ENCODE measurements at regions not wholly inside any gene's neighbourhood (a gene's known extent, or its start where the extent isn't known, plus 50 kb on each side); places are given as distances from the start of the nearest gene placed in this dataset.
A peak's percentile ranks its signal among the peaks of the same experiment; 100 is the strongest.

DNA sequence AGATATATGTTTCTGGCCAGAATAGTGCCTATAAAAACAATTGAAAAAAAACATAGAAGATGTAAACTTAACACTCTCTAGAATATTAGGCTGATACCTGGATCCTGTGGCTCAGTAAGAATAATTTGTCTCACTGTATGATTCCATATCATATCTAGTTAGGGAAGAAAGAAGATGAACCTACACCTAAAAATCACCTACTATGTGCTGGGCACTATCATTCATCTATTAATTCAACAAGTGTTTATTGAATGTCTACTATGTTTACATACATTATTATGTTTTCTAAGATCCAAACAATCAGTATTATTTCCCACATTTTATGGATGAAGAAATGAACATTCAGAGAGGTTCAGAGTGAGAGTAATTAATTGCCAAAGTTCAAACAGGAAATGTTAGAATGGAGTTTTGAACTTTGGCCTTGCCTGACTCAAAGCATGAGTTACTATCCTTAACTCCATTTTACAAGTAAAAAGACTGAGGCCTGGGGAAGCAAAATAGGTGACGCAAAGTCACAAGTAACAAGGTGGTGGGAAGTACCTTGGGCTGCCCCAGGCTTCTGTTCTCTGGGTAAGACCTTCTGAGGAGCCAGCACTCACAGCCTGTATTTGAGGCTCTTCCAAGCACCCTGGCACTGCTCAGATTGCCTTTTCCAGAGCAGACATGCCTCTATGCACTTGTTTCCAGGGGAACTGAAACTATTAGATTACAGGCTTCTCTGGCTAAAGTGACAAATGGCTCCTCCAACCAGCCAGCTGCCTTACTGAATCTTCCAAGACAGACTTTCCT, 111.1 kb upstream of the ACSL4 start:
- H3K36me3 ChIP-seq, result no peaks in the 10 kb centered on the region
- H3K4me1 ChIP-seq (ENCODE audit: low read depth), result no peaks in the 10 kb centered on the region
- DNase-seq (ENCODE audit: low read depth in 1 of 2, low spot score in 1 of 2), result peak in 1 of 2 donors; percentile 47

DNA sequence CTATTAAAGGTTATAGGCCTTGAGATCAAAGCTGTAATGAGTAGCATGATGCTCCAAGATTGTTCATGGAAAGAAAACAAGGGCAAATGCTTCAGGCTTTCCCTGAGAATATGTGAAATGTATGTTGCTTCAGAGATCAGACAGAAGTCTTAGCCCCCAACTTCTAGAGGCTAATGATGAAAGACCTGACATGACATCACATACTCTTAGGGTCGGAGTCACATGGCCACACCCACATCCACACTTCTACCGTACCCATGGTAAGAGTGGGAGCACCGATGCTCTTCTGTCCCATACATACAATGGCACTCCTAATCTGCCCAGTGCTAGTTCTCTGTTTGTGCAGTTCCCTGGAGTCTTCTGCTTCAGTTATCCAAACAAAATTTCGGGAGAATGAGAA, 111.9 kb upstream of the ACSL4 start:
- no peaks in the 10 kb centered on the region for H3K4me1 ChIP-seq (ENCODE audit: low read depth)
- no peak for DNase-seq (ENCODE audit: low read depth in 1 of 2, low spot score in 1 of 2)
- no peaks in the 10 kb centered on the region for H3K9me3 ChIP-seq (ENCODE audit: low read depth)
- TF ChIP-seq, protein P1, sequence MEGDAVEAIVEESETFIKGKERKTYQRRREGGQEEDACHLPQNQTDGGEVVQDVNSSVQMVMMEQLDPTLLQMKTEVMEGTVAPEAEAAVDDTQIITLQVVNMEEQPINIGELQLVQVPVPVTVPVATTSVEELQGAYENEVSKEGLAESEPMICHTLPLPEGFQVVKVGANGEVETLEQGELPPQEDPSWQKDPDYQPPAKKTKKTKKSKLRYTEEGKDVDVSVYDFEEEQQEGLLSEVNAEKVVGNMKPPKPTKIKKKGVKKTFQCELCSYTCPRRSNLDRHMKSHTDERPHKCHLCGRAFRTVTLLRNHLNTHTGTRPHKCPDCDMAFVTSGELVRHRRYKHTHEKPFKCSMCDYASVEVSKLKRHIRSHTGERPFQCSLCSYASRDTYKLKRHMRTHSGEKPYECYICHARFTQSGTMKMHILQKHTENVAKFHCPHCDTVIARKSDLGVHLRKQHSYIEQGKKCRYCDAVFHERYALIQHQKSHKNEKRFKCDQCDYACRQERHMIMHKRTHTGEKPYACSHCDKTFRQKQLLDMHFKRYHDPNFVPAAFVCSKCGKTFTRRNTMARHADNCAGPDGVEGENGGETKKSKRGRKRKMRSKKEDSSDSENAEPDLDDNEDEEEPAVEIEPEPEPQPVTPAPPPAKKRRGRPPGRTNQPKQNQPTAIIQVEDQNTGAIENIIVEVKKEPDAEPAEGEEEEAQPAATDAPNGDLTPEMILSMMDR (IDR thresholded peaks at IDR 0.05; ENCODE audit: low read depth, low read length), result no peak
- no peak overlapping the region for H3K27ac ChIP-seq
- H3K27me3 ChIP-seq, result no peaks in the 10 kb centered on the region
- H3K4me3 ChIP-seq, result no peak overlapping the region
- no peaks in the 10 kb centered on the region for H3K36me3 ChIP-seq

More for the DNA sequence above, 111.1 kb upstream of the ACSL4 start:
- Histone ChIP-seq H3K27ac (no peak overlapping the region), H3K27me3 (no peaks in the 10 kb centered on the region), H3K9me3 (ENCODE audit: low read depth) (no peaks in the 10 kb centered on the region), H3K4me3 (no peak overlapping the region)
- TF ChIP-seq, protein P1 (IDR thresholded peaks at IDR 0.05; ENCODE audit: low read depth, low read length), result no peak

DNA sequence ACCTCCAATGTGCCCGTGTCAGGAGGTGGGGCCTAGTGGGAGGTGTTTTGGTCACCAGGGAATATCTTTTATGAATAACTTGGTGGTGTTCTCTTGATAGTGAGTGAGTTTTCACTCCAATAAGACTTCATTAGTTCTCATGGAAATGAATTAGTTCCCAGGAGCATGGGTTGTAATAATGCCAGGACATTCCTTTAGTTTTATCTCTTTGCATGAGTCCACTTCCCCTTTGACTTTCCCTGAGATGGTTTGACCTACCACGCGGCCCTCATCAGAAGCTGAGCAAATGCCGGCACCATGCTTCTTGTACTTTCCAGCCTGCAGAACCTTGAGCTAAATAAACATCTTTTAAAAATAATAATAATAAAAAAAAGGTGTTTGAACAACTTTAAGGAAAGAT, 112.9 kb upstream of the ACSL4 start:
- Histone ChIP-seq H3K27me3 (no peaks in the 10 kb centered on the region), H3K9me3 (ENCODE audit: low read depth) (no peaks in the 10 kb centered on the region), H3K36me3 (no peaks in the 10 kb centered on the region), H3K27ac (no peak overlapping the region), H3K4me3 (no peak overlapping the region), H3K4me1 (ENCODE audit: low read depth) (no peaks in the 10 kb centered on the region)
- peak in 1 of 2 donors; percentile 70 for DNase-seq (ENCODE audit: low read depth in 1 of 2, low spot score in 1 of 2)
- TF ChIP-seq, protein P1 (IDR thresholded peaks at IDR 0.05; ENCODE audit: low read depth, low read length), result no peak

DNA sequence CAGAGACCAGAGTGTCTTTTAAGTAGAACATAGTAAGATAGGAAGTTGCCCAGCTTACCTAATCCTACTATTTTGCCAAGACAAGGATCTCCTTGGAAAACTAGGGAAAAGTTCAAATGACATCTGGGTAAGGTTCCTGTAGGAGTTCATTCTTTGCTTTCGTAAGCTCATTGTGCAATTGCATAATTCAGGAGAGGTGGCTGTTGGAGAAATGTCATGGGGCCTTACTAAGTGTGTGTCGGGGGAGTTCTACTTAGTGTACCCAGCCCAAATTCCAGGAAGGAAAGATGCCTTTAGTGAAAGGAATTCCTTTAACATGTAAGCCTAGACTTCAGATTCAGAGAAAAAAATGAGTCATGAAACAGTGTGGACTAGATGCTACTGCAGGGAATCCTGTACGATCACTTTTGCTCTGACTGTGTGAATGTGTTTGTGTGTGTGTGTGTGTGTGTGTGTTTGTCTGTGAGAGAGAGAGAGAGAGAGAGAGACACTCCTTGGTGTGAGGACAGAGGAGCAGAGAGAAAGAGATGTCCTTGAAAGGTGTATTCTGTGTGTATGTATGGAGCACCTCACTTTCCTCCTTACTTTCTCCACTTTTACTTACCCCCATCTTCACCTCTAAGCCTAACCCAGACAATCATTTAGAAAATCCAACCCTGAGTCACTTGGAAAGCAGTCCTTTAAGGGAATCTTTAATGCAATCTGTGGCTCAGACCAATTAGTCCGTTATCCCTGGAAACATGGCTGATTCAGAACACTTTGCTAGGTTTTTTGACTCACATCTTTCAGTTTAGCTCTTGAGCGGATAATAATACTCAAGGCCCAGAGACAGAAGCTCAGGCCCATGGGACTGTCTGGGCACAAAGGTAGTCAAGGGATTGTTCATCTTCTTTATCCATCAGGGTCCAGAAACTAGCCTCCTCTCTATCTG, 114.5 kb upstream of the ACSL4 start:
- H3K36me3 ChIP-seq, result no peaks in the 10 kb centered on the region
- no peaks in the 10 kb centered on the region for H3K9me3 ChIP-seq (ENCODE audit: low read depth)
- no peaks in the 10 kb centered on the region for H3K27me3 ChIP-seq
- no peak overlapping the region for H3K4me3 ChIP-seq
- peak in 1 of 2 donors; percentile 94 for DNase-seq (ENCODE audit: low read depth in 1 of 2, low spot score in 1 of 2)
- TF ChIP-seq, protein P1 (IDR thresholded peaks at IDR 0.05; ENCODE audit: low read depth, low read length), result no peak
- no peak overlapping the region for H3K27ac ChIP-seq
- H3K4me1 ChIP-seq (ENCODE audit: low read depth), result no peaks in the 10 kb centered on the region

DNA sequence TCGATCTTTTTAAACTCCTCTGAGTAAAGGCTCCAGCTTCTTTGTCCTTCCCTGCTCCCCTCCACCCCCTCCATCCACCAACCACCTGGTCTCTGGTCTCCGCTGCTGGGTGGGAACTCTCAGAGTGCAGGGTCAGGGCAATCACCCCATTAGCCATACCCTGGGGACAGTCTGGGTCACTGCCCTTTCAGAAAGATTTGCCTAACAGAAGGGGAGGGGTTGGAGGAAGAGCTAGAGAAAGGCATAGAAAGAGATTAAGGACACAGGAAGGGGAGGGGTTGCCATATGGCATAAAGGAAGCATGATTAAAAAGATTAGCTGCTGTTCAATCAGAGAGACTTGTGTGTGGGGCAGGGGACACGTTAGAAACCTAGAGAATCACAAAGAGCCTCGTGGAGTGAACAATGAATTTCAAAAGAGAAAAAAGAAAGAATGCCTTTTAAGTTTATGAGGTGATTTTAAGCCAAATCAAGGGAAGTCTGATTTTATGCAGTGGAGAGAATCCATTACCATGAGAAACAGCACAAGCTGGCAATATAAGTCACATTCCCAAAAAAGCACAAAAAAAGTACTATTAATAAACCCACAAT, 115.5 kb upstream of the ACSL4 start:
- H3K4me3 ChIP-seq, result no peak overlapping the region
- H3K4me1 ChIP-seq (ENCODE audit: low read depth), result no peaks in the 10 kb centered on the region
- H3K27me3 ChIP-seq, result no peaks in the 10 kb centered on the region
- DNase-seq (ENCODE audit: low read depth in 1 of 2, low spot score in 1 of 2), result no peak
- H3K36me3 ChIP-seq, result no peaks in the 10 kb centered on the region
- H3K27ac ChIP-seq, result no peak overlapping the region
- no peaks in the 10 kb centered on the region for H3K9me3 ChIP-seq (ENCODE audit: low read depth)
- TF ChIP-seq, protein P1 (IDR thresholded peaks at IDR 0.05; ENCODE audit: low read depth, low read length), result no peak
